Spleen (tissue), 7 donors: ENCODE measurements at regions not wholly inside any gene's neighbourhood (a gene's known extent, or its start where the extent isn't known, plus 50 kb on each side); places are given as distances from the start of the nearest gene placed in this dataset.

Experiments used
- POLR2A ChIP-seq, 3 donors: fragments of 450-650 bp; IDR thresholded peaks; one replicate each; pipeline ENCODE4 v1.5.1; 2017; ENCODE audit warnings: antibody characterized with exemption in 3 of 3, mild to moderate bottlenecking in 1 of 3
- POLR2AphosphoS5 ChIP-seq, 3 donors: sonication (generic); formaldehyde crosslinking; IDR thresholded peaks; one replicate each; pipeline ENCODE4 v1.5.1; 2017; ENCODE audit warnings: antibody characterized with exemption in 3 of 3
- TF ChIP-seq, protein P1 (sequence below), 11 experiments: fragments of 200-600 bp in 7 of 11; fragments of 450-650 bp in 4 of 11; sonication (generic) in 4 of 11; IDR thresholded peaks in 8 of 11; conservative IDR thresholded peaks in 3 of 11; 1 replicate in 7 of 11; 2 replicates in 4 of 11; pipeline versions ENCODE4 v1.4.0 to v1.8.0; 2016 to 2021; ENCODE audit warnings: antibody characterized with exemption in 11 of 11, inconsistent platforms in 4 of 11, mild to moderate bottlenecking in 1 of 11
- donor health status: DM: no; HTN: no; CAD: no; lungs with moderate emphysema.
- donor health status: DM: no; HTN: no; CAD: no.
- donor health status: DM: no; HTN: no; CAD: no.

DNA sequence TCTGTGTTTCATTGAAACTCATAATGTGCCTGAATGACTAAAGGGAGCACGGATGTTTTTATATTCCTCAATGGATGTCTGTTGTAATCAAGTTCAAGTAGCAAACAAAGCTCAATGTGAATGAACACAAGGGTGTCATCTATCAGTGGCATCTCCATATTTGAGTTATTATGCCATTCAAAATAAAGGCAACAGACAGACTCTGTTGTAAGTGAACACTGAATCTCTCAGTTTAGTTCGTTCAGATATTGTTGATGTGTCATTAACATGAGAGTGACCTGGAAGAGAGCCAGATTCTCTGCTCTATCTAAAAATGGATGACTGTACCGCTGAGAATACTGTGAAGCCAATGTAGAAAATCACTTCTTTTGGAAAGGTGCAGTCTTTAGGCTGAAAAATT is 118.7 kb downstream of the NUP35 start:
- TF ChIP-seq, protein P1, sequence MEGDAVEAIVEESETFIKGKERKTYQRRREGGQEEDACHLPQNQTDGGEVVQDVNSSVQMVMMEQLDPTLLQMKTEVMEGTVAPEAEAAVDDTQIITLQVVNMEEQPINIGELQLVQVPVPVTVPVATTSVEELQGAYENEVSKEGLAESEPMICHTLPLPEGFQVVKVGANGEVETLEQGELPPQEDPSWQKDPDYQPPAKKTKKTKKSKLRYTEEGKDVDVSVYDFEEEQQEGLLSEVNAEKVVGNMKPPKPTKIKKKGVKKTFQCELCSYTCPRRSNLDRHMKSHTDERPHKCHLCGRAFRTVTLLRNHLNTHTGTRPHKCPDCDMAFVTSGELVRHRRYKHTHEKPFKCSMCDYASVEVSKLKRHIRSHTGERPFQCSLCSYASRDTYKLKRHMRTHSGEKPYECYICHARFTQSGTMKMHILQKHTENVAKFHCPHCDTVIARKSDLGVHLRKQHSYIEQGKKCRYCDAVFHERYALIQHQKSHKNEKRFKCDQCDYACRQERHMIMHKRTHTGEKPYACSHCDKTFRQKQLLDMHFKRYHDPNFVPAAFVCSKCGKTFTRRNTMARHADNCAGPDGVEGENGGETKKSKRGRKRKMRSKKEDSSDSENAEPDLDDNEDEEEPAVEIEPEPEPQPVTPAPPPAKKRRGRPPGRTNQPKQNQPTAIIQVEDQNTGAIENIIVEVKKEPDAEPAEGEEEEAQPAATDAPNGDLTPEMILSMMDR (IDR thresholded peaks at IDR 0.05 in 8 of 11, conservative IDR thresholded peaks at IDR 0.05 in 3 of 11): no peak
- TF ChIP-seq POLR2A (IDR thresholded peaks at IDR 0.05): no peak
- TF ChIP-seq POLR2AphosphoS5 (IDR thresholded peaks at IDR 0.05): no peak
